Small intestine (tissue), 7 donors: ENCODE measurements at regions not wholly inside any gene's neighbourhood (a gene's known extent, or its start where the extent isn't known, plus 50 kb on each side); places are given as distances from the start of the nearest gene placed in this dataset.

Source experiments
- DNase-seq, 2 donors: peaks; one replicate each; pipeline versions ENCODE4 v3.0.0 to v3.0.0-alpha.2; 2013
- FAIRE-seq: peaks from 2 replicates; lab custom pipeline; 2012; peaks lifted over from hg19 to GRCh38; lab: Jason Lieb, UNC
- H3K27ac ChIP-seq, 3 donors: one replicate each; pipeline ENCODE4 v1.5.1; 2013; ENCODE audit warnings: low read length in 2 of 3, mild to moderate bottlenecking in 2 of 3, control low read depth in 1 of 3, inconsistent platforms in 1 of 3, low read depth in 1 of 3, moderate library complexity in 1 of 3
- H3K27me3 ChIP-seq, 3 donors: one replicate each; pipeline ENCODE4 v1.6.1; 2013; ENCODE audit warnings: low read length in 3 of 3, inconsistent platforms in 1 of 3; ENCODE audit not compliant: control insufficient read depth in 3 of 3, insufficient read depth in 3 of 3
- H3K36me3 ChIP-seq, 3 donors: one replicate each; pipeline ENCODE4 v1.6.1; 2013; ENCODE audit warnings: low read length in 3 of 3, inconsistent platforms in 1 of 3, low read depth in 1 of 3, mild to moderate bottlenecking in 1 of 3, moderate library complexity in 1 of 3; ENCODE audit not compliant: control insufficient read depth in 3 of 3, insufficient read depth in 2 of 3
- H3K4me1 ChIP-seq, 3 donors: one replicate each; pipeline ENCODE4 v1.6.1; 2013; ENCODE audit warnings: low read length in 2 of 3, inconsistent platforms in 1 of 3, low read depth in 1 of 3, mild to moderate bottlenecking in 1 of 3, moderate library complexity in 1 of 3; ENCODE audit not compliant: control insufficient read depth in 3 of 3, insufficient read depth in 2 of 3
- H3K4me3 ChIP-seq, 3 donors: one replicate each; pipeline ENCODE4 v1.5.1; 2013; ENCODE audit warnings: low read length in 3 of 3, control low read depth in 1 of 3, inconsistent platforms in 1 of 3, low read depth in 1 of 3, mild to moderate bottlenecking in 1 of 3, moderate library complexity in 1 of 3
- H3K9me3 ChIP-seq, 2 donors: one replicate each; pipeline ENCODE4 v1.6.1; 2013; ENCODE audit warnings: low read depth in 1 of 2, low read length in 1 of 2; ENCODE audit not compliant: control insufficient read depth in 2 of 2, insufficient read depth in 1 of 2
- WGBS, 3 donors: extraction: QIAGEN DNeasy Blood & Tissue Kit; methylation state at CpG; one replicate each; pipeline ENCODE4 v1.1.7; 2013; 5-methylcytosine and 5-hydroxymethylcytosine counted together
- donor health status: healthy with polysubstance abuse.
- donor health status: control.
- donor health status: control.
- donor health status: Bipolar disorder and iron deficiency.
- donor health status: healthy.

GRCh38 chr6:133834472-133835170 lies 54.3 kb upstream of the TCF21 start:
- H3K4me3 ChIP-seq = no peak overlapping the region
- DNase-seq (no peak), FAIRE-seq (no peak)
- WGBS, 3 donors = 71 to 76% (median 73%) methylated on average over 2 of the region's 2 CpGs
- no peaks in the 10 kb centered on the region for H3K9me3 ChIP-seq
- H3K27ac ChIP-seq = no peak overlapping the region
- no peaks in the 10 kb centered on the region for H3K4me1 ChIP-seq
- peaks cover 0 to 5% (median 0%) of the 10 kb centered on the region in 3 donors for H3K27me3 ChIP-seq
- H3K36me3 ChIP-seq = no peaks in the 10 kb centered on the region

- DNase-seq (no peak), FAIRE-seq (peak; percentile 5)
- no peaks in the 10 kb centered on the region for H3K36me3 ChIP-seq
- H3K4me1 ChIP-seq = no peaks in the 10 kb centered on the region
- 86 to 93% (median 91%) methylated on average over 4 of the region's 4 CpGs for WGBS, 3 donors
- peaks cover 0 to 5% (median 0%) of the 10 kb centered on the region in 3 donors for H3K27me3 ChIP-seq
- H3K9me3 ChIP-seq = no peaks in the 10 kb centered on the region
- no peak overlapping the region for H3K27ac ChIP-seq
- no peak overlapping the region for H3K4me3 ChIP-seq
These were observed 53.0 kb upstream of the TCF21 start for GRCh38 chr6:133835901-133836300.

- WGBS, 3 donors = 2 to 26% (median 7%) methylated on average over 30 of the region's 30 CpGs
- peaks cover 0 to 5% (median 0%) of the 10 kb centered on the region in 3 donors for H3K27me3 ChIP-seq
- no peak for FAIRE-seq
- H3K27ac ChIP-seq = no peak overlapping the region
- DNase-seq = peak; percentile 75 to 93
- H3K4me1 ChIP-seq = no peaks in the 10 kb centered on the region
- no peaks in the 10 kb centered on the region for H3K36me3 ChIP-seq
- H3K4me3 ChIP-seq = peak overlapping the region in 2 of 3 donors; percentile 60 to 67
- no peaks in the 10 kb centered on the region for H3K9me3 ChIP-seq
These were observed 51.0 kb upstream of the TCF21 start for GRCh38 chr6:133837801-133838349.
